RWPE1 (cell line): ENCODE measurements at regions not wholly inside any gene's neighbourhood (a gene's known extent, or its start where the extent isn't known, plus 50 kb on each side); places are given as distances from the start of the nearest gene placed in this dataset.
A peak's percentile ranks its signal among the peaks of the same experiment; 100 is the strongest.
"Not testable (repeated sequence)": the region's sequence is repeated elsewhere in the genome, so short reads cannot be mapped to it uniquely, and the experiment has no call there.

Experiments used
- CTCF ChIA-PET: fragments of 350-600 bp; sonication (Branson Sonifier 250); formaldehyde crosslinking; extraction: SDS; loops from one replicate; lab custom pipeline; 2021; lab: Yijun Ruan, JAX
- POLR2A ChIA-PET: fragments of 400-600 bp; formaldehyde crosslinking; extraction: SDS; loops from one replicate; lab custom pipeline; 2020; ENCODE audit warnings: antibody characterized with exemption; ENCODE audit not compliant: low non-redundant PET; lab: Yijun Ruan, JAX
- DNase-seq: peaks from one replicate; pipeline ENCODE4 v3.0.0; 2012; ENCODE audit warnings: low spot score
- H3K27ac ChIP-seq: fragments of 450-650 bp; 2 replicates; pipeline ENCODE4 v1.5.1; 2017
- CTCF ChIP-seq: fragments of 450-650 bp; conservative IDR thresholded peaks from 2 replicates; pipeline ENCODE4 v1.5.1; 2017; ENCODE audit warnings: low read depth, mild to moderate bottlenecking

GRCh38 chr15:96054621-96055020, 275.9 kb upstream of the NR2F2 start:
- POLR2A ChIA-PET = no interaction called here
- no peak overlapping the region for H3K27ac ChIP-seq
- no peak for TF ChIP-seq CTCF
- DNase-seq = no peak
- CTCF ChIA-PET = no interaction called here

GRCh38 chr15:96058103-96058851, 272.2 kb upstream of the NR2F2 start:
- POLR2A ChIA-PET = no interaction called here
- CTCF ChIA-PET = no interaction called here
- no peak for TF ChIP-seq CTCF
- H3K27ac ChIP-seq = no peak overlapping the region
- no peak for DNase-seq

- H3K27ac ChIP-seq, CTCF ChIA-PET, POLR2A ChIA-PET, DNase-seq: not testable (repeated sequence)
Measured at GRCh38 chr15:96058852-96059103, 271.7 kb upstream of the NR2F2 start.

GRCh38 chr15:96060591-96060990, 269.9 kb upstream of the NR2F2 start:
- CTCF ChIA-PET, DNase-seq, H3K27ac ChIP-seq, POLR2A ChIA-PET: not testable (repeated sequence)

- no peak overlapping the region for H3K27ac ChIP-seq
- DNase-seq = peak; percentile 7
- no peak for TF ChIP-seq CTCF
- ChIA-PET POLR2A (no interaction called here), CTCF (no interaction called here)
Measured at GRCh38 chr15:96064351-96064756, 266.1 kb upstream of the NR2F2 start.

GRCh38 chr15:96066126-96066525, 264.4 kb upstream of the NR2F2 start:
- ChIA-PET CTCF (interaction anchor here (0.6 kb wide), 2 partner anchors 8 to 382 kb away, joined by 3 to 4 read pairs; no protein-coding TSS in a partner anchor), POLR2A (no interaction called here)
- H3K27ac ChIP-seq = no peak overlapping the region
- no peak for DNase-seq
- TF ChIP-seq CTCF = no peak

GRCh38 chr15:96066852-96067495, 263.5 kb upstream of the NR2F2 start:
- ChIA-PET CTCF (interaction anchor here (0.6 kb wide), 1 partner anchor 7 kb away, joined by 4 read pairs; no protein-coding TSS in a partner anchor), POLR2A (no interaction called here)
- no peak overlapping the region for H3K27ac ChIP-seq
- TF ChIP-seq CTCF = no peak
- no peak for DNase-seq
